ENCODE measurements at regions not wholly inside any gene's neighbourhood (a gene's known extent, or its start where the extent isn't known, plus 50 kb on each side); places are given as distances from the start of the nearest gene placed in this dataset.
"Not testable (repeated sequence)": the region's sequence is repeated elsewhere in the genome, so short reads cannot be mapped to it uniquely, and the experiment has no call there.

- no peak for TF ChIP-seq CTCF (IDR thresholded peaks at IDR 0.05; ENCODE audit: extremely low read depth, missing control alignments)
- DNase-seq (ENCODE audit: low spot score) = no peak
Measured at GRCh38 chr6:68134796-68135195, 500.3 kb upstream of the ADGRB3 start.

- no peak for TF ChIP-seq CTCF (IDR thresholded peaks at IDR 0.05; ENCODE audit: extremely low read depth, missing control alignments)
- DNase-seq (ENCODE audit: low spot score) = no peak
Measured at GRCh38 chr6:68128211-68128610, 506.9 kb upstream of the ADGRB3 start.

GRCh38 chr6:68127074-68127473 is 508.0 kb upstream of the ADGRB3 start:
- TF ChIP-seq CTCF (IDR thresholded peaks at IDR 0.05; ENCODE audit: extremely low read depth, missing control alignments) = no peak
- no peak for DNase-seq (ENCODE audit: low spot score)

GRCh38 chr6:68126089-68126749 is 508.9 kb upstream of the ADGRB3 start:
- DNase-seq (ENCODE audit: low spot score) = peak; percentile 26

GRCh38 chr6:68122975-68123374 is 512.1 kb upstream of the ADGRB3 start:
- DNase-seq (ENCODE audit: low spot score) = not testable (repeated sequence)

More at GRCh38 chr6:68126089-68126749, 508.9 kb upstream of the ADGRB3 start:
- no peak for TF ChIP-seq CTCF (IDR thresholded peaks at IDR 0.05; ENCODE audit: extremely low read depth, missing control alignments)

GRCh38 chr6:68122032-68122431 is 513.0 kb upstream of the ADGRB3 start:
- DNase-seq (ENCODE audit: low spot score) = no peak
- no peak for TF ChIP-seq CTCF (IDR thresholded peaks at IDR 0.05; ENCODE audit: extremely low read depth, missing control alignments)

- DNase-seq (ENCODE audit: low spot score) = not testable (repeated sequence)
Measured at GRCh38 chr6:68120954-68121353, 514.1 kb upstream of the ADGRB3 start.

GRCh38 chr6:68114463-68115047 is 520.5 kb upstream of the ADGRB3 start:
- TF ChIP-seq CTCF (IDR thresholded peaks at IDR 0.05; ENCODE audit: extremely low read depth, missing control alignments) = no peak
- DNase-seq (ENCODE audit: low spot score) = no peak

Data from GM20000 (cell line).